ENCODE measurements at regions not wholly inside any gene's neighbourhood (a gene's known extent, or its start where the extent isn't known, plus 50 kb on each side); places are given as distances from the start of the nearest gene placed in this dataset.

DNA sequence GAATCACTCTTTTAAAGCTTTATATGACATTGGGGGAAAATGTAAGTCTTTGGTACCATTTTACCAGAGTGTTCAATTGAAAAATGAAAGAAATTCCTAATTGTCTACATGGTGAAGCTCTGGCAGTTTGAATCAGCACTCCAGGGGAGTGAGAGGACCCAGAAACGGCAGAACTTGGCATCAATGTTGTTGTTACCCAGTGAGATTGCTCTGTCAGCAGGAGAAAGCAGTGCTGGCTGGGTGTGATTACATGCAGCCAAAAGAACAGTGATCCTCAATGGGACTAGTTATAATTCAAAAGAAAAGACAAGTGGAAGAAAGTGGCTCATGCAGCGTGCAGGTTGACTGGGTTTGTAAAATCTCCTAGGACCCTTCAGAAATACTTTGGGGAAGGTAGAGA, 206.4 kb downstream of the PTPRC start:
- TF ChIP-seq, protein P1, sequence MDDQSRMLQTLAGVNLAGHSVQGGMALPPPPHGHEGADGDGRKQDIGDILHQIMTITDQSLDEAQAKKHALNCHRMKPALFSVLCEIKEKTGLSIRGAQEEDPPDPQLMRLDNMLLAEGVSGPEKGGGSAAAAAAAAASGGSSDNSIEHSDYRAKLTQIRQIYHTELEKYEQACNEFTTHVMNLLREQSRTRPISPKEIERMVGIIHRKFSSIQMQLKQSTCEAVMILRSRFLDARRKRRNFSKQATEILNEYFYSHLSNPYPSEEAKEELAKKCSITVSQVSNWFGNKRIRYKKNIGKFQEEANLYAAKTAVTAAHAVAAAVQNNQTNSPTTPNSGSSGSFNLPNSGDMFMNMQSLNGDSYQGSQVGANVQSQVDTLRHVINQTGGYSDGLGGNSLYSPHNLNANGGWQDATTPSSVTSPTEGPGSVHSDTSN (CRISPR knock-in tag; IDR thresholded peaks at IDR 0.05) = no peak
- no peak for TF ChIP-seq ZNF274 (IDR thresholded peaks at IDR 0.05; ENCODE audit: low read length)
- no peak for TF ChIP-seq ZNF274 (tag by site-specific recombination; IDR thresholded peaks at IDR 0.05; ENCODE audit: borderline replicate concordance)
- TF ChIP-seq, protein P2, sequence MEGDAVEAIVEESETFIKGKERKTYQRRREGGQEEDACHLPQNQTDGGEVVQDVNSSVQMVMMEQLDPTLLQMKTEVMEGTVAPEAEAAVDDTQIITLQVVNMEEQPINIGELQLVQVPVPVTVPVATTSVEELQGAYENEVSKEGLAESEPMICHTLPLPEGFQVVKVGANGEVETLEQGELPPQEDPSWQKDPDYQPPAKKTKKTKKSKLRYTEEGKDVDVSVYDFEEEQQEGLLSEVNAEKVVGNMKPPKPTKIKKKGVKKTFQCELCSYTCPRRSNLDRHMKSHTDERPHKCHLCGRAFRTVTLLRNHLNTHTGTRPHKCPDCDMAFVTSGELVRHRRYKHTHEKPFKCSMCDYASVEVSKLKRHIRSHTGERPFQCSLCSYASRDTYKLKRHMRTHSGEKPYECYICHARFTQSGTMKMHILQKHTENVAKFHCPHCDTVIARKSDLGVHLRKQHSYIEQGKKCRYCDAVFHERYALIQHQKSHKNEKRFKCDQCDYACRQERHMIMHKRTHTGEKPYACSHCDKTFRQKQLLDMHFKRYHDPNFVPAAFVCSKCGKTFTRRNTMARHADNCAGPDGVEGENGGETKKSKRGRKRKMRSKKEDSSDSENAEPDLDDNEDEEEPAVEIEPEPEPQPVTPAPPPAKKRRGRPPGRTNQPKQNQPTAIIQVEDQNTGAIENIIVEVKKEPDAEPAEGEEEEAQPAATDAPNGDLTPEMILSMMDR (tag by site-specific recombination; IDR thresholded peaks at IDR 0.05) = no peak
- no peak for TF ChIP-seq ZNF138 (tag by site-specific recombination; IDR thresholded peaks at IDR 0.05; ENCODE audit: borderline replicate concordance)
- TF ChIP-seq YY1 (tag by site-specific recombination; IDR thresholded peaks at IDR 0.05) = no peak
- TF ChIP-seq ZNF768 (tag by site-specific recombination; IDR thresholded peaks at IDR 0.05) = no peak
- TF ChIP-seq ZNF350 (tag by site-specific recombination; IDR thresholded peaks at IDR 0.05) = no peak
- no peak for TF ChIP-seq ZBTB7A (tag by site-specific recombination; IDR thresholded peaks at IDR 0.05; ENCODE audit: low read depth)
- TF ChIP-seq, protein P3, sequence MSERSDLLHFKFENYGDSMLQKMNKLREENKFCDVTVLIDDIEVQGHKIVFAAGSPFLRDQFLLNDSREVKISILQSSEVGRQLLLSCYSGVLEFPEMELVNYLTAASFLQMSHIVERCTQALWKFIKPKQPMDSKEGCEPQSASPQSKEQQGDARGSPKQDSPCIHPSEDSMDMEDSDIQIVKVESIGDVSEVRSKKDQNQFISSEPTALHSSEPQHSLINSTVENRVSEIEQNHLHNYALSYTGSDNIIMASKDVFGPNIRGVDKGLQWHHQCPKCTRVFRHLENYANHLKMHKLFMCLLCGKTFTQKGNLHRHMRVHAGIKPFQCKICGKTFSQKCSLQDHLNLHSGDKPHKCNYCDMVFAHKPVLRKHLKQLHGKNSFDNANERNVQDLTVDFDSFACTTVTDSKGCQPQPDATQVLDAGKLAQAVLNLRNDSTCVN (tag by site-specific recombination; optimal IDR thresholded peaks at IDR 0.05) = no peak
- no peak for TF ChIP-seq ZNF157 (tag by site-specific recombination; IDR thresholded peaks at IDR 0.05)

Data from HEK293 (cell line).